ENCODE measurements at regions not wholly inside any gene's neighbourhood (a gene's known extent, or its start where the extent isn't known, plus 50 kb on each side); places are given as distances from the start of the nearest gene placed in this dataset.

- TF ChIP-seq, protein P1, sequence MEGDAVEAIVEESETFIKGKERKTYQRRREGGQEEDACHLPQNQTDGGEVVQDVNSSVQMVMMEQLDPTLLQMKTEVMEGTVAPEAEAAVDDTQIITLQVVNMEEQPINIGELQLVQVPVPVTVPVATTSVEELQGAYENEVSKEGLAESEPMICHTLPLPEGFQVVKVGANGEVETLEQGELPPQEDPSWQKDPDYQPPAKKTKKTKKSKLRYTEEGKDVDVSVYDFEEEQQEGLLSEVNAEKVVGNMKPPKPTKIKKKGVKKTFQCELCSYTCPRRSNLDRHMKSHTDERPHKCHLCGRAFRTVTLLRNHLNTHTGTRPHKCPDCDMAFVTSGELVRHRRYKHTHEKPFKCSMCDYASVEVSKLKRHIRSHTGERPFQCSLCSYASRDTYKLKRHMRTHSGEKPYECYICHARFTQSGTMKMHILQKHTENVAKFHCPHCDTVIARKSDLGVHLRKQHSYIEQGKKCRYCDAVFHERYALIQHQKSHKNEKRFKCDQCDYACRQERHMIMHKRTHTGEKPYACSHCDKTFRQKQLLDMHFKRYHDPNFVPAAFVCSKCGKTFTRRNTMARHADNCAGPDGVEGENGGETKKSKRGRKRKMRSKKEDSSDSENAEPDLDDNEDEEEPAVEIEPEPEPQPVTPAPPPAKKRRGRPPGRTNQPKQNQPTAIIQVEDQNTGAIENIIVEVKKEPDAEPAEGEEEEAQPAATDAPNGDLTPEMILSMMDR (conservative IDR thresholded peaks at IDR 0.05): no peak
- no peak for TF ChIP-seq EZH2 (IDR thresholded peaks at IDR 0.05; ENCODE audit: low read depth)
These were observed 511.5 kb upstream of the CYLC2 start for GRCh38 chr9:102483651-102484050.
